MM.1S (cell line): ENCODE measurements at regions not wholly inside any gene's neighbourhood (a gene's known extent, or its start where the extent isn't known, plus 50 kb on each side); places are given as distances from the start of the nearest gene placed in this dataset.

ENCODE experiments used
- DNase-seq: peaks from one replicate; pipeline ENCODE4 v3.0.0-alpha.2; 2015
- H2AFZ ChIP-seq: fragments of 300-600 bp; sonication (generic); 2 replicates; pipeline ENCODE4 v1.6.0; 2016; ENCODE audit warnings: antibody characterized with exemption, low read length
- H3F3A ChIP-seq: fragments of 300-600 bp; sonication (generic); 2 replicates; pipeline ENCODE4 v1.6.1; 2016; ENCODE audit warnings: mild to moderate bottlenecking, antibody characterized with exemption, low read length, moderate library complexity, mixed read lengths; ENCODE audit not compliant: insufficient read depth
- H3K27ac ChIP-seq: fragments of 300-600 bp; sonication (generic); 2 replicates; pipeline ENCODE4 v1.5.1; 2016; ENCODE audit warnings: mild to moderate bottlenecking, low read length
- H3K27me3 ChIP-seq: fragments of 300-600 bp; sonication (generic); replicated peaks from 2 replicates; pipeline ENCODE4 v1.6.0; 2016; ENCODE audit warnings: low read length; ENCODE audit not compliant: insufficient read depth
- H3K36me3 ChIP-seq: fragments of 300-600 bp; sonication (generic); replicated peaks from 2 replicates; pipeline ENCODE4 v1.6.1; 2016; ENCODE audit warnings: mild to moderate bottlenecking, low read length, mixed read lengths; ENCODE audit not compliant: insufficient read depth
- H3K4me1 ChIP-seq: fragments of 300-600 bp; sonication (generic); 2 replicates; pipeline ENCODE4 v1.6.1; 2016; ENCODE audit warnings: low read length, mixed read lengths
- H3K4me2 ChIP-seq: fragments of 300-600 bp; sonication (generic); 2 replicates; pipeline ENCODE4 v1.6.0; 2016; ENCODE audit warnings: low read depth, low read length
- H3K4me3 ChIP-seq: fragments of 300-600 bp; sonication (generic); 2 replicates; pipeline ENCODE4 v1.5.1; 2016; ENCODE audit warnings: low read length, mixed read lengths
- H3K79me2 ChIP-seq: fragments of 300-600 bp; sonication (generic); 2 replicates; pipeline ENCODE4 v1.6.1; 2016; ENCODE audit warnings: mixed run types, low read length, mixed read lengths
- H3K9ac ChIP-seq: fragments of 300-600 bp; sonication (generic); 2 replicates; pipeline ENCODE4 v1.6.1; 2016; ENCODE audit warnings: low read length, mixed read lengths
- H3K9me2 ChIP-seq: fragments of 300-600 bp; sonication (generic); replicated peaks from 2 replicates; pipeline ENCODE4 v1.6.1; 2016; ENCODE audit warnings: mild to moderate bottlenecking, low read length, mixed read lengths; ENCODE audit not compliant: insufficient read depth
- H3K9me3 ChIP-seq: fragments of 300-600 bp; sonication (generic); replicated peaks from 2 replicates; pipeline ENCODE4 v1.6.1; 2016; ENCODE audit warnings: mild to moderate bottlenecking, low read length, mixed read lengths; ENCODE audit not compliant: insufficient read depth
- H4K20me1 ChIP-seq: fragments of 300-600 bp; sonication (generic); 2 replicates; pipeline ENCODE4 v1.6.1; 2016; ENCODE audit warnings: mild to moderate bottlenecking, low read length, moderate library complexity, mixed read lengths; ENCODE audit not compliant: insufficient read depth
- CTCF ChIP-seq: fragments of 300-600 bp; sonication (generic); IDR thresholded peaks from 2 replicates; pipeline ENCODE4 v1.5.1; 2016; ENCODE audit warnings: antibody characterized with exemption, low read length, mixed read lengths
- EZH2 ChIP-seq: fragments of 300-600 bp; sonication (generic); optimal IDR thresholded peaks from 2 replicates; pipeline ENCODE3; 2017; ENCODE audit warnings: low read depth, mild to moderate bottlenecking, antibody characterized with exemption, low read length, mixed read lengths
- EZH2phosphoT487 ChIP-seq: fragments of 300-600 bp; sonication (generic); IDR thresholded peaks from 2 replicates; pipeline ENCODE4 v1.6.1; 2018; ENCODE audit warnings: antibody characterized with exemption, low read length

- Histone ChIP-seq H3K4me3 (peak overlapping the region; percentile 38), H3K4me1 (peaks cover 6% of the 10 kb centered on the region; the same call in 1 of the 2 replicates), H3K27me3 (no peaks in the 10 kb centered on the region), H3K9ac (peak overlapping the region; percentile 18; the same call in 1 of the 2 replicates), H3K9me3 (no peaks in the 10 kb centered on the region), H3K9me2 (no peaks in the 10 kb centered on the region), H3K27ac (peak overlapping the region; percentile 13; the same call in 1 of the 2 replicates), H3K79me2 (no peaks in the 10 kb centered on the region), H3K4me2 (peak overlapping the region; percentile 66), H2AFZ (peak overlapping the region; percentile 87), H3F3A (no peaks in the 10 kb centered on the region), H4K20me1 (no peaks in the 10 kb centered on the region), H3K36me3 (no peaks in the 10 kb centered on the region)
- DNase-seq, result peak; percentile 72
- TF ChIP-seq CTCF (no peak), EZH2phosphoT487 (no peak), EZH2 (no peak)
Measured at GRCh38 chr4:120446051-120446567, 379.5 kb upstream of the MAD2L1 start.

GRCh38 chr4:120445186-120445585 lies 378.5 kb upstream of the MAD2L1 start:
- Histone ChIP-seq H3K27me3 (no peaks in the 10 kb centered on the region), H3K36me3 (no peaks in the 10 kb centered on the region), H3K9me2 (no peaks in the 10 kb centered on the region), H3K4me2 (no peak overlapping the region; the same call in 1 of the 2 replicates), H3K79me2 (no peaks in the 10 kb centered on the region), H3K4me1 (peaks cover 6% of the 10 kb centered on the region; the same call in 1 of the 2 replicates), H3K9ac (no peak overlapping the region), H3K27ac (no peak overlapping the region), H4K20me1 (no peaks in the 10 kb centered on the region), H3K9me3 (no peaks in the 10 kb centered on the region), H2AFZ (peak overlapping the region; percentile 87), H3K4me3 (no peak overlapping the region), H3F3A (no peaks in the 10 kb centered on the region)
- no peak for DNase-seq
- TF ChIP-seq CTCF (no peak), EZH2 (no peak), EZH2phosphoT487 (no peak)

GRCh38 chr4:120443116-120443515 lies 376.5 kb upstream of the MAD2L1 start:
- no peaks in the 10 kb centered on the region for H3F3A ChIP-seq
- no peak overlapping the region for H3K4me3 ChIP-seq
- no peaks in the 10 kb centered on the region for H3K9me2 ChIP-seq
- H3K27me3 ChIP-seq, result no peaks in the 10 kb centered on the region
- no peak overlapping the region for H3K9ac ChIP-seq
- H3K79me2 ChIP-seq, result no peaks in the 10 kb centered on the region
- no peak overlapping the region for H3K27ac ChIP-seq
- TF ChIP-seq EZH2phosphoT487 (no peak), EZH2 (no peak)
- H2AFZ ChIP-seq, result no peak overlapping the region
- no peaks in the 10 kb centered on the region for H3K9me3 ChIP-seq
- H3K4me1 ChIP-seq, result peaks cover 12% of the 10 kb centered on the region
- no peak overlapping the region for H3K4me2 ChIP-seq
- no peaks in the 10 kb centered on the region for H3K36me3 ChIP-seq
- DNase-seq, result no peak
- H4K20me1 ChIP-seq, result no peaks in the 10 kb centered on the region

- Histone ChIP-seq H3K9me3 (no peaks in the 10 kb centered on the region), H4K20me1 (no peaks in the 10 kb centered on the region), H3K27ac (no peak overlapping the region), H3K4me3 (no peak overlapping the region), H3K4me1 (peaks cover 6% of the 10 kb centered on the region; the same call in 1 of the 2 replicates), H3K79me2 (no peaks in the 10 kb centered on the region), H3K9ac (no peak overlapping the region), H2AFZ (no peak overlapping the region), H3K27me3 (no peaks in the 10 kb centered on the region), H3K4me2 (no peak overlapping the region), H3F3A (no peaks in the 10 kb centered on the region), H3K9me2 (no peaks in the 10 kb centered on the region), H3K36me3 (no peaks in the 10 kb centered on the region)
- TF ChIP-seq CTCF (no peak), EZH2phosphoT487 (no peak), EZH2 (no peak)
- no peak for DNase-seq
Measured at GRCh38 chr4:120440730-120441129, 374.1 kb upstream of the MAD2L1 start.
